ENCODE measurements at regions not wholly inside any gene's neighbourhood (a gene's known extent, or its start where the extent isn't known, plus 50 kb on each side); places are given as distances from the start of the nearest gene placed in this dataset.

DNA sequence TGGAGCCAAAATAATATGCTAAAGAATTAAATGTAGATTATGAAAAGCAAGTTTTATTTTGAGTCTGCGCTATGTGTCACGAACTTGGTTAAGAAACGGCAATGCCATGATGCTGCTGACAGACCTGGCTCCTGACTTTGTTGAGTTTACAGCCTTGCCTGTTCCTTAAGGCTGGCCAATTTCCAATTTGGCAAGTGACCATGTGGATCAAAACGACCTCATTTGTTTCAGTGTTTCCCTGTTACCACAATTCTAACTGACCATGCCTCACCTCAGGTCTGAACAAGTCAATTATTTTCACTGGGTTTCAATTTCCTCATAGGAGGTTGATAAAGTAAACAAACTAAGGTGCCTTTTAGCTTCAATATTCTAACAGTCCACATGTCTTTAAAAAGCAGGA is 461.4 kb downstream of the ZNF608 start:
- no peak for DNase-seq (ENCODE audit: low read depth)
- no peak overlapping the region for H3K4me3 ChIP-seq (ENCODE audit: low read depth, low read length)
- TF ChIP-seq, protein P1, sequence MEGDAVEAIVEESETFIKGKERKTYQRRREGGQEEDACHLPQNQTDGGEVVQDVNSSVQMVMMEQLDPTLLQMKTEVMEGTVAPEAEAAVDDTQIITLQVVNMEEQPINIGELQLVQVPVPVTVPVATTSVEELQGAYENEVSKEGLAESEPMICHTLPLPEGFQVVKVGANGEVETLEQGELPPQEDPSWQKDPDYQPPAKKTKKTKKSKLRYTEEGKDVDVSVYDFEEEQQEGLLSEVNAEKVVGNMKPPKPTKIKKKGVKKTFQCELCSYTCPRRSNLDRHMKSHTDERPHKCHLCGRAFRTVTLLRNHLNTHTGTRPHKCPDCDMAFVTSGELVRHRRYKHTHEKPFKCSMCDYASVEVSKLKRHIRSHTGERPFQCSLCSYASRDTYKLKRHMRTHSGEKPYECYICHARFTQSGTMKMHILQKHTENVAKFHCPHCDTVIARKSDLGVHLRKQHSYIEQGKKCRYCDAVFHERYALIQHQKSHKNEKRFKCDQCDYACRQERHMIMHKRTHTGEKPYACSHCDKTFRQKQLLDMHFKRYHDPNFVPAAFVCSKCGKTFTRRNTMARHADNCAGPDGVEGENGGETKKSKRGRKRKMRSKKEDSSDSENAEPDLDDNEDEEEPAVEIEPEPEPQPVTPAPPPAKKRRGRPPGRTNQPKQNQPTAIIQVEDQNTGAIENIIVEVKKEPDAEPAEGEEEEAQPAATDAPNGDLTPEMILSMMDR (IDR thresholded peaks at IDR 0.05; ENCODE audit: low read depth, low read length, missing control alignments): no peak
- in situ Hi-C loops (cut with HindIII; ENCODE audit: low sequenced_read_pairs): no loop called here

DNA sequence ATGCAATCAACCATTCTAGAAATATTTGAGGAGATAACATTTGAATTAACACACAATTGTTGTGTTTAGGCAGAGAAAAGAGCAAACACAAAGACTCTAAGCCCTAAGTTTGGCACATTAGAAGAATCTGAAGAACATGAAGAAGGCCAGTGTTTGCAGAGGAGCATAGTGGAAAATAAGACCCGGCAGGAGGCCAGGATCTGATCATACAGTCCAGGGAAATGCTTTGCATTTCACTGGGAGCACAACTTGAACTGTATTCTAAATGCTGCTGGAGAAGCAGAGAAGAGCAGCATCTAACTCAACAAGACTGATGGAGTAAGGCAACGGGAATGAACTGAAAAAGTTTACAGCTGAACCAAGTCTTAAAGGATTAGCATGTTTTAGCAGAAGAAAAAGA is 463.4 kb downstream of the ZNF608 start:
- in situ Hi-C loops (cut with HindIII; ENCODE audit: low sequenced_read_pairs): no loop called here
- TF ChIP-seq, protein P1 (IDR thresholded peaks at IDR 0.05; ENCODE audit: low read depth, low read length, missing control alignments): no peak
- H3K4me3 ChIP-seq (ENCODE audit: low read depth, low read length): no peak overlapping the region
- no peak for DNase-seq (ENCODE audit: low read depth)

DNA sequence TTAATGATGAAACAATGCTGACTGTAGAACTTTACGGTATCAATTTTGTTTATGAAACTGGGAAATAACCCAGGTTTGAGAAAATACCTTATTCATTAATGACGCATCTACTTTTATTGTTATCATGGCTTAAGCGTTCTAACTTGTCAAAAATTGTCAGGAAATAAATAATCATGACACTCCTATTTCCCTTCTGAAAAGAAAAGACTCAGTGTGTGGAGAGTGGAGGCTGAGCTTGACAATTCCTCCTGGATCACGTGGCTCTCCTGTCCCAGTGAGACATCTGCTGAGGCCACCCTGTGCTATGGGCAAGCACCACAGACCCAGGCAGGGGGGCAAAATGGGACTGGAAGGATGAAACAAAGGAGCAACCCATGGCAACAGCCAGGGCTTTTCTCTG is 466.4 kb downstream of the ZNF608 start:
- in situ Hi-C loops (cut with HindIII; ENCODE audit: low sequenced_read_pairs): no loop called here

DNA sequence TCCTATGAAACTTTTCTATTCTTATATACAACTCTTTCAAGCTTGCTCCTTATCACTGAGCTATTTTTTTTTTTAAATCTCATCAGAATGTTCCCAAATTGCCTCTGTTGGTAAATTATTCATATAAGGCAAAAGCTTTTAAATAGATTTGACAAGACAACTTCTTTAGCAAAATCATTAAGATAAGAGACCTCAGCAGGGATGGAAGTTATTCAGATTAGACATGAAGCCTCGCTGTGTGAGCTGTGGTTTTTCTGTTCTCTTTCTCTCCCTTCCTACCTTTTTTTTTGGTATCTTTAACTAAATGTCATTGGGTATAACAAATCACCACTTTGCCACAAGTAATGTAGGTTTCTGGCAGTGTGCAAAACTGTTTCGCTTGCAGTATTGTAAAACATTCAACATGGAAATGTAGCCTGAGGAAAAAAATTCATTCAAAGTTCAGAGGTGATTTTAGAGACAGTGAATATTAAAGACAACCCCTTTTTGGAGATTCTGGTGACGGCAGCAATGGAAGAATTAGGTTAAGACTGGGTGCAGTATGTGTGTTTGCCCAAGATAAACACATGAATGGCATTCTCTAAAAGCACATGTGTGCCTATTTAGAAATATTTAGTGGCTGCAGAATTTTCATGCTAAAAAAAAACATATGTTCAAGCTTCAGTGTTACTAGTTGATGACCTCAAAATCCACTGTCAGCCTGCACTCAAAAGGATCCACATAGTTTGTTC is 467.1 kb downstream of the ZNF608 start:
- H3K4me3 ChIP-seq (ENCODE audit: low read depth, low read length): no peak overlapping the region
- DNase-seq (ENCODE audit: low read depth): no peak
- TF ChIP-seq, protein P1 (IDR thresholded peaks at IDR 0.05; ENCODE audit: low read depth, low read length, missing control alignments): no peak
- in situ Hi-C loops (cut with HindIII; ENCODE audit: low sequenced_read_pairs): no loop called here

More for the DNA sequence above, 466.4 kb downstream of the ZNF608 start:
- no peak overlapping the region for H3K4me3 ChIP-seq (ENCODE audit: low read depth, low read length)
- DNase-seq (ENCODE audit: low read depth): no peak
- TF ChIP-seq, protein P1 (IDR thresholded peaks at IDR 0.05; ENCODE audit: low read depth, low read length, missing control alignments): no peak

DNA sequence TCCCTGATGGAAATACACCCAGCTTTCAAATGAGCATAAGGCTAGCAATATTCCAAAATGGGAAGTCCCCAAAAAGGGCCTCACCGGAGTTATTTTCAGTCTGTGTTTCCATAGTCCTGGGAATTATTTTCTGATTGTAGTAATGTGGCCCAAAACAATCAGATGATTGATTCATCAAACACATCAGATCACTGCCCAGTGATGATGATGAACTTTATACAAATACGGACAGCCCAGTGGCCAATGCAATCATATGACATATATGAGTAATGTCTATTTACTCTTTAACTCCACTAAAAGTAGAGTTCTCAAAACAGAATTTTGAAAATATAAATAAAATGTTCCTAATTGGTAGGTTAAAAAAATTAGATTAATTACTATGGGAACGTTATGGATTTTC is 467.8 kb downstream of the ZNF608 start:
- H3K4me3 ChIP-seq (ENCODE audit: low read depth, low read length): no peak overlapping the region
- in situ Hi-C loops (cut with HindIII; ENCODE audit: low sequenced_read_pairs): no loop called here
- DNase-seq (ENCODE audit: low read depth): no peak
- TF ChIP-seq, protein P1 (IDR thresholded peaks at IDR 0.05; ENCODE audit: low read depth, low read length, missing control alignments): no peak

DNA sequence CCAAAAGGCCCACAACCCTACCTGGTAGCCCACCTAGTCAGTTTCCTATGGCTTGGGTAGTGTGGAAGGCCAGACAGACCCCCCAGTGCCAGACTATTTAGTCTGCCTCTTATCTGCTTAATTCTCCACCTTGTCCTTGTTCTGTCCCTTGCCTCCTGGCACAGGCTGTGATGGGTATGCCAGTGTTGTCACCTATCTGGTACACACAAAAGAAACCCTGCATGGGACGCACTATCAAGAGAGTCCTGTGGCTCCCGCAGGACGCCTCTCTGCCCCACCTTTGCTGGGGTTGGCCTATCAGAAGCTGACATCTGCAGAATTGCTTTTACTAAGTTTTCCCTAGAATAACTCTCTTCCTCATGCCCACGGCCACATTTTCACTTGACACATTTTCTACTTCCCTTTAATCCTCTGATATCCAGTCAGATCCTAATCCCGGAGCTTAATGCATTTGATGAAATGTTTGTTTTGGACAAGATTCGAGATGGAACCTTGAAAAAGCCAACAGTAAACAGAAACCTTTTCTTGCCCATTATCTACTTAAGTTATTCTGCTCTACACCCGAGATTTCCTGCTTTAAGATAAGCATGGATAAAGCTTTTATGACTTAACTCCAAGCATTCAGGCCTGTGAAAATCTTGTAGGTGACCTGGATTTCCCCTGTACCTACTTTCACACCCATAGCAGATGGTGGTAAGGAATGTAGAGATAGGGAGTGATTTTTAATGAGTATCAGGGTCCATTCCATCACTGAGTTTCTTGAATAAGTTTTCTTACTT is 468.5 kb downstream of the ZNF608 start:
- in situ Hi-C loops (cut with HindIII; ENCODE audit: low sequenced_read_pairs): no loop called here
- TF ChIP-seq, protein P1 (IDR thresholded peaks at IDR 0.05; ENCODE audit: low read depth, low read length, missing control alignments): no peak
- no peak for DNase-seq (ENCODE audit: low read depth)
- no peak overlapping the region for H3K4me3 ChIP-seq (ENCODE audit: low read depth, low read length)
